GM12878 (cell line): ENCODE measurements at regions not wholly inside any gene's neighbourhood (a gene's known extent, or its start where the extent isn't known, plus 50 kb on each side); places are given as distances from the start of the nearest gene placed in this dataset.

Experiments
- CEBPZ ChIP-seq: fragments of 150-350 bp; IDR thresholded peaks from 2 replicates; pipeline ENCODE4 v1.6.1; 2016; ENCODE audit warnings: low read depth, low read length
- CUX1 ChIP-seq: IDR thresholded peaks from 2 replicates; pipeline ENCODE4 v1.6.1; 2012; ENCODE audit warnings: improper control_type of control experiment, low read depth, low read length; ENCODE audit not compliant: insufficient replicate concordance
- MTA2 ChIP-seq: fragments of 450-650 bp; IDR thresholded peaks from 2 replicates; pipeline ENCODE4 v1.6.1; 2016; ENCODE audit warnings: low read depth, mild to moderate bottlenecking, moderate library complexity
- MTA3 ChIP-seq: IDR thresholded peaks from 2 replicates; pipeline ENCODE4 v1.6.1; 2012; ENCODE audit warnings: low read length, inconsistent platforms, borderline replicate concordance

GRCh38 chr11:70769521-70769920 is 371.2 kb downstream of the CTTN start (continued):
- TF ChIP-seq CEBPZ (no peak), MTA2 (no peak), CUX1 (no peak), MTA3 (no peak)
